HG03378 (cell line): ENCODE measurements at regions not wholly inside any gene's neighbourhood (a gene's known extent, or its start where the extent isn't known, plus 50 kb on each side); places are given as distances from the start of the nearest gene placed in this dataset.
"Not testable (repeated sequence)": the region's sequence is repeated elsewhere in the genome, so short reads cannot be mapped to it uniquely, and the experiment has no call there.

Experiments
- ATAC-seq: cut with Tn5 transposase; IDR thresholded peaks from one replicate; pipeline ENCODE4 v1.9.1; 2021; ENCODE audit warnings: mild to moderate bottlenecking, moderate library complexity; ENCODE audit not compliant: unreplicated experiment

- ATAC-seq = no peak
Measured at GRCh38 chr14:25699981-25700380, 650.0 kb upstream of the STXBP6 start.

- ATAC-seq = no peak
Measured at GRCh38 chr14:25698111-25698510, 648.2 kb upstream of the STXBP6 start.

GRCh38 chr14:25696176-25696575 is 646.2 kb upstream of the STXBP6 start:
- ATAC-seq = no peak

- no peak for ATAC-seq
Measured at GRCh38 chr14:25685004-25685403, 635.1 kb upstream of the STXBP6 start.

GRCh38 chr14:25680934-25681333 is 631.0 kb upstream of the STXBP6 start:
- no peak for ATAC-seq

GRCh38 chr14:25680511-25680910 is 630.6 kb upstream of the STXBP6 start:
- not testable (repeated sequence) for ATAC-seq

GRCh38 chr14:25677111-25677510 is 627.2 kb upstream of the STXBP6 start:
- no peak for ATAC-seq

- ATAC-seq = no peak
Measured at GRCh38 chr14:25667387-25667786, 617.4 kb upstream of the STXBP6 start.

GRCh38 chr14:25666877-25667276 is 616.9 kb upstream of the STXBP6 start:
- no peak for ATAC-seq

GRCh38 chr14:25658988-25659387 is 609.0 kb upstream of the STXBP6 start:
- no peak for ATAC-seq

GRCh38 chr14:25630447-25630846 is 580.5 kb upstream of the STXBP6 start:
- ATAC-seq = no peak

GRCh38 chr14:25628978-25629377 is 579.0 kb upstream of the STXBP6 start:
- no peak for ATAC-seq

- no peak for ATAC-seq
Measured at GRCh38 chr14:25628390-25628789, 578.4 kb upstream of the STXBP6 start.

- no peak for ATAC-seq
Measured at GRCh38 chr14:25626986-25627385, 577.0 kb upstream of the STXBP6 start.

- no peak for ATAC-seq
Measured at GRCh38 chr14:25622763-25623162, 572.8 kb upstream of the STXBP6 start.

- no peak for ATAC-seq
Measured at GRCh38 chr14:25620515-25620914, 570.6 kb upstream of the STXBP6 start.

GRCh38 chr14:25615174-25615573 is 565.2 kb upstream of the STXBP6 start:
- ATAC-seq = no peak

- no peak for ATAC-seq
Measured at GRCh38 chr14:25607192-25607591, 557.2 kb upstream of the STXBP6 start.

- ATAC-seq = no peak
Measured at GRCh38 chr14:25602106-25602505, 552.2 kb upstream of the STXBP6 start.

- no peak for ATAC-seq
Measured at GRCh38 chr14:25588751-25589150, 538.8 kb upstream of the STXBP6 start.

- ATAC-seq = no peak
Measured at GRCh38 chr14:25574628-25575325, 524.8 kb upstream of the STXBP6 start.

GRCh38 chr14:25570483-25570882 is 520.5 kb upstream of the STXBP6 start:
- no peak for ATAC-seq

- ATAC-seq = no peak
Measured at GRCh38 chr14:25557466-25557865, 507.5 kb upstream of the STXBP6 start.
